ENCODE measurements at regions not wholly inside any gene's neighbourhood (a gene's known extent, or its start where the extent isn't known, plus 50 kb on each side); places are given as distances from the start of the nearest gene placed in this dataset.
"Not testable (repeated sequence)": the region's sequence is repeated elsewhere in the genome, so short reads cannot be mapped to it uniquely, and the experiment has no call there.

DNA sequence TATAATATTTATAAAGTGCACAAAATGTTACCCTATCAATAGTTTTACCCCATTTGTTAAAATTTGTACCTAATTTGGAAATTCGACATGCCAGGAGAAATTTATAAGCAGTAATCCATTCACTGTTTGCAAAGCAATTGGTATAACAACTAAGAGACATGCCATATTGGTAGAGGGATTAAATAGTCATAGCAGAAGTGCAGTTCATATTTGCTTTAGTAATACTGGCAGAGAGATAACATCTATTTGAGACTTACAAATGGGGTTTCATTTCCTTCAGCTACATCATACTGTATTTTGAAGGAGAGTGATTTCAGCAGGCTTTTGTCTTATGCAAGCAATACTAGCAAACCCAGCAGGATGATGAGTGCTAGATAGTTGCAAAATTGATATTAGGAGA, 610.4 kb upstream of the CDH10 start:
- no peak for DNase-seq
- intact Hi-C loops (cut with DNase I) = no loop called here

DNA sequence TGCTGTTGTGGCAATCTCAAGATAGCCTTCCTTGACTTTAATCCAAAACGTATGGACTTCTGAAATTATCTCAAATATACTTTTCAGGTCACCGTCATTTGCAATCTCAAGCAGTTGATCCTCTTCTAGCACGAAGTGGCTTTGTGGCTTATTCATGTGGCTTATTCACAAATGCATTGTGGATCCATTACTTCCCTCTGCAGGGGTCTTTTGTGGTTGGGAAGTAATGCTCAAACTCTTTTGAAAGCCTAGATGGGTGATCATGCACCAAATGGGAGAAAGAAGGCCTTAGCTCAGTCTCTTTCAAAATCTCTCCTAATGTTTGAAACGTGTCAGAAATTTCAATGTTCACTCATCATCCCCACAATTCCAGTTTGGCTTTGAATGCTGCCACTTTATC, 597.2 kb upstream of the CDH10 start:
- intact Hi-C loops (cut with DNase I) = no loop called here
- no peak for DNase-seq

DNA sequence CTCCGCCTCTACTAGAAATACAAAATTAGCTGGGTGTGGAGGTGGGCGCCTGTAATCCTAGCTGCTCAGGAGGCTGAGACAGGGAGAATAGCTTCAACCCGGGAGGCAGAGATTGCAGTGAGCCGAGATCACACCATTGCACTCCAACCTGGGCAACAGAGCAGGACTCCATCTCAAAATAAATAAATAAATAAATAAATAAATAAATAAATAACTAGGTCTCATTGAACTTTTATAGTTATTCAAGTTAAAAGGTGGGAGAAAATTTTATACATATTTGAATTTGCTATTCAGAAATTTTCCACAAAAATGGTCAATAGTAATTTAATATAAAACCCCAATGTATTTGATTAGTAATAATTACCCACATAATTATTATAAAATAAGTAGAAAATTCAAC, 593.9 kb upstream of the CDH10 start:
- DNase-seq; intact Hi-C loops (cut with DNase I): not testable (repeated sequence)

DNA sequence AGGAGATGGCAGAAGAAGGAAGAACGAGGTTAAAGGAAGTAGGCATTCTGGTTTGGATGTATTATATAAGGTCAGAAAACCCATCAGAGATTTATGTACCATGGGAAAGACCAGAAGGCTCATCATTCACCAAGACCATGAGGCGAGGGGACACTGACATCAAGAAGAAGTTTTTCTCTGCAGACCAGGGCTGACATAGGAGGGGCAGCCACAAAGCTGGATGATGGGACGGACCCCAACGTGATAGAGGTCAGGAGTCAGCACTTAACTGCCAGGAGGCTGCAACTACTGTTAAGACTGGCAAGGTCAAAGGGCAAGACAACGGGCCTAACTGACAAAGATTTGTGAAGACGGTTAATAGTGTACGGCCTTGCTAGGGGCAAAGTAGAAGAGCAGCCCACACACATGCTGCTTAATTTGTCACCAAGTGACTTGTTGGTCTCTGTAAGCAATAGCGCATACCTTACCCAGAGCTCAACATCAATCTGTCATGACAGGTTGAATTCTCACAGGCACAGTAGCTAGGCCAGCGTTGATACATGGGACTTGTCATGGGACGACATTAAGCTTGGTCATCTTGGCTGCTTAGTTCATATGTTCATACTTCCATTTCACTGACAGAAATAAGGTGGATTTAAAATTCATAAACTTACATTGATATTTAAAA, 579.7 kb upstream of the CDH10 start:
- intact Hi-C loops (cut with DNase I) = no loop called here
- DNase-seq = no peak

DNA sequence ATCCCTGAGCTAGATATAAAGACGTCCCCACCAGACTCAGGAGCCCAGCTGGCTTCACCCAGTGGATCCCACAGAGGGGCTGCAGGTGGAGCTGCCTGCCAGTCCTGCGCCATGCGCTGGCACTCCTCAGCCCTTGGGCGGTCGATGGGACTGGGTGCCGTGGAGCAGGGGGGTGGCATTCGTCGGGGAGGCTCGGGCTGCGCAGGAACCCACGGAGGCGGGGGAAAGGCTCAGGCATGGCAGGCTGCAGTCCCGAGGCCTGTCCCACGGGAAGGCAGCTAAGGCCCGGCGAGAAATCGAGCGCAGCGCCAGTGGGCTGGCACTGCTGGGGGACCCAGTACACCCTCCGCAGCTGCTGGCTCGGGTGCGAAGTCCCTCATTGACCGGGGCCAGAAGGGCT, 555.1 kb upstream of the CDH10 start:
- DNase-seq = peak in 3 of 10 donors; percentile 44 to 72 (median 64)
- intact Hi-C loops (cut with DNase I) = not testable (repeated sequence)

DNA sequence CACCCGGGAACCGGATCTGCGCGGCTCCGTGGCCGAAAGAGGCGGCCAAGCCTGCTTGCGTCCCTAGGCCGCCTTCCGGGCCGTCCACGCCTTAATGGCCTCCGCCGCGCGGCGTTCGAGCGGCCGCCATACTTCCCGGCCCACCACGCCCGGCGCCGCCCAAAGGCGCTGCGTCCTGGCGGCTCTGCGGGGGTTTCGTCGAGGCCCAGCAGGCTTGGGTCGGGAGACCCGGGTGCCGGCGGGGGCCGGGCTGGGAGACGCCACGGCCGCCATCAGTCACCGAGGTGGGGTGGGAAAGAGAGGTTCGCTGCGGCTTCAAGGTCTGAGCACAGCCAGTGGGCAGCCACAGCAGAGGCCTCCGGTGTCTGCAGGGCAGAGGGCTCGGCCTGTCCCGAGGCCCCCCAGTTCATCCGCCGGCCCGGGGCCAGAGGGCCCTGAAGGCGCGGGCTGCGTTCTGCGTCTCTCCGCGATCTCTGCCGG, 545.8 kb upstream of the CDH10 start:
- intact Hi-C loops (cut with DNase I) = no loop called here
- DNase-seq = peak in 2 of 10 donors; percentile 64 to 77

DNA sequence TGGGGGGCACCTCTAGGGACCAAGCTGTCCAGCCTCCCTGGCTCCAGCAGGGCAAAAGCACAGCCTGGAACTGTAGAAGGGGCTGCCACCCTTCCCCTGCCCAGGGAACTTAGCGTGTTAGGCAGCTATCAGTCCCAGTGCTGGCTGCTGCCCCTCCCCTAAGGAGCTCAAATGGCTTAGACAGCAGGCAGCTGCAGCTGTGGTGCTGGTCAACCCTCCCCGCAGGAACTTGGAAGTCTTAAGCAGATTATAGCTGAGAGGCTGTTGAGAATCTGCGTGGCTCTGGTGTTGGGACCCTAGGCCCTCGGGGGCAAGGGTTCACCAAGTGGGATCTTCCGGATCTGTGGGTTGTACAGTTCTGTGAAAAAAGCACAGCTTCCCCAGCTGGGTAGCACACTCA, 536.5 kb upstream of the CDH10 start:
- DNase-seq = peak in 2 of 10 donors; percentile 29 to 54
- intact Hi-C loops (cut with DNase I) = no loop called here

DNA sequence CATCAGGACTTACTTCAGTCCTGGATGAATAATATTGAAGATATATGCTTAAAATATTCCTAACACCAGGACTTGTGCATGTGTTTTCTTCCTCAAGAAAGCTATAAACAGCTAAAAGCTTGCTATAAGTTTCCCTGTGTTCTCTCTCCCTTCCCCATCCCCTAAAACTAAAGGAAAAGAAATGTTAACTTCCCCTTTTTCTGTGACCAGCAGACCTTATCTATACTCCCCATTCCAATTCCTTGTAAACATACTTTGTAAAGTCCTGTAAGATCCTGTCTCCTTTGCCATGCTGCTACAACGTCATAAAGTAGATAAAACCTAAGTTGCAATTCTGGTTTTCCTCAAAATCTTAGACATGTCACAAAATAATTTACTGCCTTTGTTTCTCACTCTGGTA, 517.8 kb upstream of the CDH10 start:
- DNase-seq = not testable (repeated sequence)

DNA sequence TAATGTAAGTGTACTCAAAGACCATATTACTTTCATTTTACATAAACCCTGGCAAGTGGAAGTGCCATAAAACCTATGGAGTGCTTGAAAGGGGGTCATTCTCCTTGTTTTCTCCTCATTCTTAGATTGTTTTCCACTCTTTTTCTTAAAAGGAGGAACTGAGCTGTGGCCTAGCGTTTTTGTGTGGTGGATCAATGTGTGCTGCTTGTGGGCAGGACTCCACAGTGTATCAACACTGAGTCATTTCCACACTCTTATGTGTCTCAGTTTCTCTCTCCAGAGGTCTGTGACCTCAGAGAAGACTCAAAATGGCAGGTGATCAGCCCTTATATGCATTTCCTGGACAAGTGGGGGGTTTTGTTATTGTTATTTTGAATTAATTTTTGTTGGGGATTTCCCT, 516.1 kb upstream of the CDH10 start:
- intact Hi-C loops (cut with DNase I) = no loop called here

More for the DNA sequence above, 517.8 kb upstream of the CDH10 start:
- intact Hi-C loops (cut with DNase I) = not testable (repeated sequence)

DNA sequence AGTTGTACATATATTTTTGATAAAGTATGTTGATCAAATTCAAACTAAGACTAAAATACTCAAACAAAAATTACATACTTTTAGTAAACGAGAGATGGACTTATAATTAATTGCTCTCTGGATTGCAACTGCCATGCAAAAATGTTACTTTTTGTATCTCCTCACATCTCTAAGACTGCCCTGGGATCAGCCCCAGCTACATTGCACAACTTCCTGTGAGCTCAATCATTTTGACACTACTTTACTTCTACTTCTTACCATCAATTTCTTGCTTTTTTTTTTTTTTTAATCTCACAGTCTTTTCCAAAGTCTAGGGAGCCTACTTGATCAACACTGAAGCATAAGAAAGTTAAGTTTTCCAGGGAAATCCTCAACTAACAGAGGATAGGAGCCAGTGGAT, 506.0 kb upstream of the CDH10 start:
- intact Hi-C loops (cut with DNase I) = no loop called here

More for the DNA sequence above, 516.1 kb upstream of the CDH10 start:
- DNase-seq = no peak

DNA sequence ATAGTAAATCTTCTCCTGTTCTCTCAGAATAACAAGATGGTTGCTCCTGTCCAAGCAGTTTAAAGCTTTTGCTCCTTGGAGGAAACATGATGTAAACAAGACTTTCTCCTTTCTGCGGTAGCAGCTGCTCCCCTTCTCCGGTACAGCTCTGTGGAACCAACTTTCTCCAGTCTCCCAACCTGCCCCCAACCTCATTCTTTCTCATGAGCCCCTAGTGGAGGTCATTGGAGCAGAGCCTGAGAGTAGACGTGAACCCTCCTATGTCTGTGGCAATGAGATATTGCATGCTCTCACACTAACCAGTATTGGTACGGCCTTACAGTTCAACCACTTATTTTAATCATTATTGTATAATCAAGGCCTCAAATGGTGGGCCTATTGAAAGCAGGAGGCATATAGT, 483.8 kb upstream of the CDH10 start:
- intact Hi-C loops (cut with DNase I) = no loop called here
- DNase-seq = no peak

More for the DNA sequence above, 506.0 kb upstream of the CDH10 start:
- DNase-seq = no peak

DNA sequence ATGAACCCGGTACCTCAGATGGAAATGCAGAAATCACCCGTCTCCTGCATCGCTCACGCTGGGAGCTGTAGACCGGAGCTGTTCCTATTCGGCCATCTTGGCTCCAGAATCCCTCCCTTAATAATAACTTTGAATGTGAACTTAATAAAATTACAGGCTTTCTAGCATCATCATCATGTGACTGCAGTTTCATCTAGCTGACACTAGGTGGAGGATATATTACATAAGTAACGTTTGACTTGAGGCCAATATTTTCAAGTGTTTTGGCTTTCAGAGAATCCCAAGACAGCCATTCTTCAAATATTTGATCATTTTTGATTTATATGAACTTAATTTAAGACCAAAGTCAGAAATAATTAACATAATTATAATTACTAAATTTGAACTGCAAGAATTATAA, 474.9 kb upstream of the CDH10 start:
- no peak for DNase-seq
- intact Hi-C loops (cut with DNase I) = no loop called here

DNA sequence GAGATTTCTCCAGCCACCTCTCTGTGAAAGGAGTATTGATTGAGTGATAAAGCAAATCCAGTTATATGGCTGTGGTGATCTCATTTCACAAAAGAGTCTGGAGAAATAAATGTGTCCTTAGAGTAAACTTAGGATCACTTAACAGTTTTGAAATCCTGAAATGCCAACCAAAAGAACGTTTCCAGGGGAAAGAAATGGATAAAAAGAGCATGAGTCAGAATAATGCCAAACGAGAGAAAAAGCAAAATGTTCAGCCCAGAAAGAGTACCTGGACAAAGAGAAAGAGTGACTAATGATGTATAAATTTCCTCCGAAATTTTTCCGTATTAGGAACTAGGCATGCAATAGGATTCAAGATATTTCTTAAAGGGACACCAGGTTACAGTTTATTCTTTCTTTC, 463.1 kb upstream of the CDH10 start:
- intact Hi-C loops (cut with DNase I) = no loop called here
- no peak for DNase-seq

DNA sequence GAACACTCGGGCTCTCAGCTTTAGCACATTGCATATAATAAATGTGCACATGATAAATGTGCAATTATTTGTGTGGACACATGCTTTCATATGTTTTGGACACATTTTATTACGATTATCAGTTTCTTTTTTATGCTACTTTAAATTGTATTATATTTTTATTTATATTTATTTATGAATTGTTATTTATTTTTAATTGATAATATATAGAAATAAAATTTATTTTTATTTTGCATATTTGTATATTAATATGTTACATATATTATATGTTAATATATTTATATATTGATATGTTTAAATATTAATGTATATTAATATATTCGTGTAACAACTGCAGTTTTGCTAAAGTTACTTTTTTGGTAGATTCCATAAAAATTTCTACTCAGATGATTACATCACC, 454.8 kb upstream of the CDH10 start:
- no peak for DNase-seq
- intact Hi-C loops (cut with DNase I) = no loop called here

DNA sequence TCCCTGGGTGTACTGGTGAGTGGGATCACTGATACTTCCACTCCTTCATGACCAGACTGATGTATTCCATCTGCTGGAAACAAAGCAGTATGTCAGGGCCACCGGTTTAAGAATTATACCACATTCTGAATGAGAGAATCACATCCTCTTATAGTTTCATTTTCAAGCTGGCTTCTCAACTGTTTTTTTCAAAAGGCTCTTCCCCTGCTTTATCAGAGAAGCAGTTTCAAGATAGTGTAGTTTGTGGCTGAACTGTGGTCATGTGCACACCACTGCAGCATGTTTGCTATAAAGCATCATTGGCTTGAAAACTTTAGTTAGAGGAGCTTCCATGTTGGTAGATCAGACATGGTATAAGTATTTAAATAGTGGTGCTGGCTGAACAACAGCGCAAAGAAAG, 450.5 kb upstream of the CDH10 start:
- DNase-seq = no peak
- intact Hi-C loops (cut with DNase I) = no loop called here

DNA sequence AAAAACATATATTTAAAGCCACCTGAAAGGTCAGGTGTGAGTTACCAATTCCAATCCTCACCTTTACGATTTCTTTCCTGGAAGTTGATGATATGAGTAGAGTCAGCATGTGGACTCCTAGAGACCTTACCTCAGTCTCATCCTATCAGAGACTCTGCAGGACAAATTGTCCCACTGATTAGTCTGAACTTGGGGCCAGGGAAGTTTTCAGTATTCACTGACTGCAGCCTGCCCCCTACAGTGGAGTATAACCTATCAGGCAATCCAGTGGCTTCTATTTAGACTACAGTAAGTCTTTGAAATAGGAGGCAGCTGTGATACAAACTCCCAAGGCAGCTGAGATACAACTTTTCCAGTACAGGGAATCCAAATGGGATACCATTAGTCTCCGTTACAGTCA, 449.4 kb upstream of the CDH10 start:
- no peak for DNase-seq
- intact Hi-C loops (cut with DNase I) = no loop called here

DNA sequence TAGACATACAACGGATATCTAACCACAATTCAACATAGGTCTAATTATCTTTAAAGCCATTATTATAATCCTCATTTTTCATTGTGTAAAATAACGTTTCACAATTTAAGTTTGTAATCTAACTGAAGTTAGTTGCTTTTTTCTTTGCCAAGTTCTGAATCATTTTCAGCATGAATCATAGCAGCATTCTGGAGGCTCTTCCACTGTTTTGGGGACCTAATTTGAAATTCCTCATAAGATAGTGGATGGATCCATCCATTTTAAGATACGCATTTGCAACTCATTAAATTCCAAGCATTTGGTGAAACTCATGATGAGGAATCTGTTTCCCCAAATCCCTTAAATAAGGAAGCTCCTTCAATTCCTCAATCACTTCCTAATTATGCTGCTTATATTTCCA, 447.1 kb upstream of the CDH10 start:
- no peak for DNase-seq

DNA sequence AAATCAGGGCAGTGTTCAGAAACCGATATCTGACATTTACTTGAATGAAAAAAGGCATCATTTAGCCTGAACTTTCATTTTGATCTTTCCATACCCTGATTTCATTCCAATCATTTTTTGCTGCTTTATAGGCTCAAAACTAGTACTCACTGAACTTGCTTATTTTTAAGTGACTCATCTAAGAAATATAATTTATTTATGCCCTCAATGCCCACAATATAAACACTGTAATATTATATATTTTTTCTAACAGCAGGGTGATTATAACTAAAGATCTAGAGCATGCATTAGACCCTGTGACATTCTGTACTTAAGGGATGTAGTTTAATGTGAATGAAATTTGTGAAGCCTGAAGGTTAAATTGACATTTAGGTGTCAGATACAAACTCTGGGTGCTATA, 446.1 kb upstream of the CDH10 start:
- intact Hi-C loops (cut with DNase I) = no loop called here

More for the DNA sequence above, 447.1 kb upstream of the CDH10 start:
- intact Hi-C loops (cut with DNase I) = no loop called here

DNA sequence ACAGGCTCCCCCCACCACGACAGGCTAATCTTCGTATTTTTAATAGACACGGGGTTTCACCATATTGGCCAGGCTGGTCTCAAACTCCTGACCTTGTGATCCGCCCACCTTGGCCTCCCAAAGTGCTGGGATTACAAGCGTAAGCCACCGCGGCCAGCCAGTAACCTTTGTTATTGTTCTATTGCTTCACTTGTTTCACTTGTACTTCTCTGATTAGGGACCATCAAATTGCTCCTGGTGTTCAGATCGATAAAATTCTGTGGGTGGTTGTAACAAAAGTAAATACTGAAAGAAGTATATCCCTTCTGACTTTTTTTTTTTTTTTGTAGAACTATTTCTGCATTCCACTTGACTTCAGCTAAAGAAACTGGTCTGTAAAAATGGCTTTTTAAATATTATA, 445.5 kb upstream of the CDH10 start:
- intact Hi-C loops (cut with DNase I) = no loop called here
- DNase-seq = no peak

More for the DNA sequence above, 446.1 kb upstream of the CDH10 start:
- DNase-seq = no peak

DNA sequence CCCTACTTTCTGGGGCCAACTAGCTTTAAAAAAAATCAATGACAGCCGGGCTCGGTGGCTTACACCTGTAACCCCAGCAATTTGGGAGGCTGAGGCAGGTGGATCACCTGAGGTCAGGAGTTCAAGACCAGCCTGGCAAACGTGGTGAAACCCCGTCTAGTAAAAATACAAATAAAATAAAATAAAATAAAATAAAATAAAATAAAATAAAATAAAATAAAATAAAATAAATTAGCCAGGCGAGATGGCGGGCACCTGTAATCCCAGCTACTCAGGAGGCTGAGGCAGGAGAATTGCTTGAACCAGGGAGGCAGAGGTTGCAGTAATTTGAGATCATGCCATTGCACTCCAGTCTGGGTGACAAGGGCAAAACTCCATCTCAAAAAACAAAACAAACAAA, 443.9 kb upstream of the CDH10 start:
- intact Hi-C loops (cut with DNase I) = not testable (repeated sequence)
- DNase-seq = peak in 1 of 10 donors; percentile 59

DNA sequence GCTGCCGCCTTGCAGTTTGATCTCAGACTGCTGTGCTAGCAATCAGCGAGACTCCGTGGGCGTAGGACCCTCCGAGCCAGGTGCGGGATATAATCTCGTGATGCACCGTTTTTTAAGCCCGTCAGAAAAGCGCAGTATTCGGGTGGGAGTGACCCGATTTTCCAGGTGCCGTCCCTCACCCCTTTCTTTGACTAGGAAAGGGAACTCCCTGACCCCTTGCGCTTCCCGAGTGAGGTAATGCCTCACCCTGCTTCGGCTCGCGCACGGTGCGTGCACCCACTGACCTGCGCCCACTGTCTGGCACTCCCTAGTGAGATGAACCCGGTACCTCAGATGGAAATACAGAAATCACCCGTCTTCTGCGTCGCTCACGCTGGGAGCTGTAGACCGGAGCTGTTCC, 438.5 kb upstream of the CDH10 start:
- intact Hi-C loops (cut with DNase I); DNase-seq: not testable (repeated sequence)

DNA sequence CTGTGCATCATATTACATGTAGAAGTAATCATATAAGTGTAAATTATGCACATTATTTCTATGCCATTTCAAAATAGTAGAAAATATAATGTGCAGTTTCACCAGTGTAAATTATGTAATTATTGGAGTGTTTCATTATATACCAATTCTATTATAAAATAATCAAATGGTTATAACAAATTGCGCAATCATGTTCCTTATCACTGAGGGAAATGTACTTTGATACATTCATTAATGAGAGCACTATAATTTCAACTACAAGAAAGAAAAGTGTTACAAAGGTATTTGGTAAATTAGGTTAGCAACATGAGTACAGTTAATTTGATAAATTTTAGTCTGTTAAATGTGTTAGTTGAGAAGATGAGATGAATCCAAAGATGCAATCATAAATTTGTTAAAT, 421.5 kb upstream of the CDH10 start:
- intact Hi-C loops (cut with DNase I) = no loop called here
- DNase-seq = no peak

DNA sequence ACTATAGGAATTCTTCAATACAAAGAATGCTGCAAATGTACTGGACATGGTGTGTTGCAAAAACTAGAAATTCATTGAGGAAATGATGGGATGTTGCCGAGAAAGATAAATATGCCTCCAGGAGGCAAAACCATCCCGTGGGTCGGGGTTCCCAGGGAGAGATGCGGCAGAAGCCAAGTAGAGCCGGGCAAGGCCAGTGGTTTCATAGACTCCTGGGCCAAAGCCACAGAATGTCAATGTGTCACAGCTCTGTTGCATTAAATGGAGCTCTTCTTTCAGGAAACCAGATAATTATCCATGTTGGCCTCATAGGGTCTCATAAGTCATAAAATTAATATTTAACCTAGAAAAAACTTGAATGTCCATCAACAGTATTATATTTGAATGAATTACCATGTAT, 419.5 kb upstream of the CDH10 start:
- no peak for DNase-seq
- intact Hi-C loops (cut with DNase I) = no loop called here
